ENCODE measurements at regions not wholly inside any gene's neighbourhood (a gene's known extent, or its start where the extent isn't known, plus 50 kb on each side); places are given as distances from the start of the nearest gene placed in this dataset.

DNA sequence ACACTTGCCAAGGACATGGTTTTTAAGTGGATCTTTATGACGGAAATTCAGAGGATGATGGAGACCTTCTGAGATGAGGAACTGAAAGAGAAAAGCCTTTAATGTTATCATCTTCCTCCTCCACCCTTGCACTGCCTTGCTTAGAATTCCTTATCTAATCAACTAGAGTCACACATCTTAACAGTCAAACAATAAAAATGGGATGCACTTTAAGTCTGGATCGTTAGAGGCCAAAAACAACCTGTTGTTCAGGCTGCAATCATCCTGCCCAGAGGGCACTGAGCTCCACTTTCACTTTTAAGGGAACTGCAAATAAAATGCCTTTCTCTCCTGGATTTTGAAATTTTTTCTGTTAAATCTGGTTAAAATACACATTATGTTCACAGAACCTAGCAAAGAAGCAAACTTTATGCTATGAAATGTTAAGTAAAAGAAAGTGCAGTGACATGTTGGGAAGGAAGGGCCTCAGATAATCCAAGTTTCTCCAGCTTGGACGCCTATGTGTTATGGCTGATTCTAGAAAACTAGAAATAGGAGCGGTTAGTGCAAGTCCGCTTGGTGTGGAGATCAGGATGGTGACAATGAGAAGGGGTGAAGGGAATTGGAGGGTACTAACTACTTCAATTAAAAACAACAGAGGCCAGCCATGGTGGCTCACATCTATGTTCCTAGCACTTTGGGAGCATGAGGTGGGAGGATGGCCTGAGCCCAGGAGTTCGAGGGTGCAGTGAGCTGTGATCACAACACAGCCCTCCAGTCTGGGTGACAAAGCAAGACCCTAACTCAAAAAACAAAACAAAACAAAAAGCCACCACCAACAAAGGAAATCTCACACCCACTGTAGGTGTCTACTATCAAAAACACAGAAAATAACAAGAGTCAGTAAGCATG, 66.4 kb upstream of the KIF13A start:
- H3K4me1 ChIP-seq (ENCODE audit: control insufficient read depth, insufficient read depth, low read length) = no peaks in the 10 kb centered on the region
- Mint-ChIP-seq H3K36me3 (no peaks in the 10 kb centered on the region), H3K27me3 (ENCODE audit: low read depth in 2 of 2) (peaks cover 0 to 6% of the 10 kb centered on the region in 2 donors), H3K27ac (no peak overlapping the region), H3K9me3 (no peaks in the 10 kb centered on the region), H3K4me1 (no peaks in the 10 kb centered on the region), H3K4me3 (no peak overlapping the region)
- H3K27me3 ChIP-seq (ENCODE audit: control insufficient read depth, insufficient read depth, low read length) = no peaks in the 10 kb centered on the region
- no peaks in the 10 kb centered on the region for H3K36me3 ChIP-seq (ENCODE audit: control insufficient read depth, insufficient read depth, low read length)
- H3K27ac ChIP-seq (ENCODE audit: low read length) = no peak overlapping the region
- DNase-seq = no peak
- no peaks in the 10 kb centered on the region for H3K9me3 ChIP-seq (ENCODE audit: control insufficient read depth, insufficient read depth, low read length)
- TF ChIP-seq, protein P1, sequence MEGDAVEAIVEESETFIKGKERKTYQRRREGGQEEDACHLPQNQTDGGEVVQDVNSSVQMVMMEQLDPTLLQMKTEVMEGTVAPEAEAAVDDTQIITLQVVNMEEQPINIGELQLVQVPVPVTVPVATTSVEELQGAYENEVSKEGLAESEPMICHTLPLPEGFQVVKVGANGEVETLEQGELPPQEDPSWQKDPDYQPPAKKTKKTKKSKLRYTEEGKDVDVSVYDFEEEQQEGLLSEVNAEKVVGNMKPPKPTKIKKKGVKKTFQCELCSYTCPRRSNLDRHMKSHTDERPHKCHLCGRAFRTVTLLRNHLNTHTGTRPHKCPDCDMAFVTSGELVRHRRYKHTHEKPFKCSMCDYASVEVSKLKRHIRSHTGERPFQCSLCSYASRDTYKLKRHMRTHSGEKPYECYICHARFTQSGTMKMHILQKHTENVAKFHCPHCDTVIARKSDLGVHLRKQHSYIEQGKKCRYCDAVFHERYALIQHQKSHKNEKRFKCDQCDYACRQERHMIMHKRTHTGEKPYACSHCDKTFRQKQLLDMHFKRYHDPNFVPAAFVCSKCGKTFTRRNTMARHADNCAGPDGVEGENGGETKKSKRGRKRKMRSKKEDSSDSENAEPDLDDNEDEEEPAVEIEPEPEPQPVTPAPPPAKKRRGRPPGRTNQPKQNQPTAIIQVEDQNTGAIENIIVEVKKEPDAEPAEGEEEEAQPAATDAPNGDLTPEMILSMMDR (IDR thresholded peaks at IDR 0.05) = no peak
- no peak overlapping the region for H3K4me3 ChIP-seq (ENCODE audit: low read length)
- no peak for ATAC-seq
- 76% methylated on average over 5 of the region's 6 CpGs for WGBS (ENCODE audit: insufficient coverage)
- intact Hi-C loops (cut with micrococcal nuclease) = no loop called here

DNA sequence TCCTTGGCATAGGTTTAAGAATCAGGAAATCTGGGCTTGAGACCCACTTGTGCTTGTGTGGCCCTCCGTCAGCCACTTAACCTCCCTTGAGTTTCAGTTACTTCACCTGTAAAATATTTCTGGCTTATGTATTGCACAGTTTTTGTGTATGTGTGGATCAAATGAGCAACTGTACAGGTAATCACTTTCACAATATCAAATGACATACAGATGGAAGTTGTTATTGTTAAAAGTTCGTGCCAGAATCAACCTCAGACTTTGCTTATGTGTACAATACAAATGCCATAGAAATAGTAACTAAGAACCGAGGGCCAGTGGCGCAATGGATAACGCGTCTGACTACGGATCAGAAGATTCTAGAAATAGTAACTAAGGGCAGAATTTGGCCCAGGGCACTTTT, 65.6 kb upstream of the KIF13A start:
- Histone ChIP-seq H3K27me3 (ENCODE audit: control insufficient read depth, insufficient read depth, low read length) (no peaks in the 10 kb centered on the region), H3K27ac (ENCODE audit: low read length) (no peak overlapping the region), H3K9me3 (ENCODE audit: control insufficient read depth, insufficient read depth, low read length) (no peaks in the 10 kb centered on the region), H3K4me3 (ENCODE audit: low read length) (no peak overlapping the region), H3K4me1 (ENCODE audit: control insufficient read depth, insufficient read depth, low read length) (no peaks in the 10 kb centered on the region), H3K36me3 (ENCODE audit: control insufficient read depth, insufficient read depth, low read length) (no peaks in the 10 kb centered on the region)
- intact Hi-C loops (cut with micrococcal nuclease) = no loop called here
- ATAC-seq (no peak), DNase-seq (no peak)
- Mint-ChIP-seq H3K36me3 (no peaks in the 10 kb centered on the region), H3K4me1 (no peaks in the 10 kb centered on the region), H3K9me3 (no peaks in the 10 kb centered on the region), H3K27me3 (ENCODE audit: low read depth in 2 of 2) (peaks cover 0 to 6% of the 10 kb centered on the region in 2 donors), H3K4me3 (no peak overlapping the region), H3K27ac (no peak overlapping the region)
- TF ChIP-seq, protein P1 (IDR thresholded peaks at IDR 0.05) = no peak
- 97% methylated on average over 7 of the region's 7 CpGs for WGBS (ENCODE audit: insufficient coverage)

DNA sequence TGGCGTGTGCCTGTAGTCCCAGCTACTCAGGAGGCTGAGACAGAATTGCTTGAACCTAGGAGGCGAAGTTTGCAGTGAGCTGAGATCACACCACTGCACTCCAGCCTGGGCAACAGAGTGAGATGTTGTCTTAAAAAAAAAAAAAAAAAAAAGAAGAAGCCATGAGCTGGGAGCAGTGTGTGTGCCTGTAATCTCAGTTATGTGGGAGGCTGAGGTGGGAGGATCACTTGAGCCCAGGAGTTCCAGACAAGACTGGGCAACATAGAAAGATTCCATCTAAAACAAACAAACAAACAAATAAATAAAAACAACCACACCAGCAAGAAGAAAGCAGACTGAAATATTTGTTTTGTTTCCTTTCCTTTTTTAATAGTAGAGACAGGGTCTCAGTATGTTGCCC, 62.2 kb upstream of the KIF13A start:
- H3K9me3 Mint-ChIP-seq = no peaks in the 10 kb centered on the region
- no peak overlapping the region for H3K4me3 ChIP-seq (ENCODE audit: low read length)
- H3K4me3 Mint-ChIP-seq = no peak overlapping the region
- DNase-seq (no peak), ATAC-seq (no peak)
- 92% methylated on average over 2 of the region's 2 CpGs for WGBS (ENCODE audit: insufficient coverage)
- H3K36me3 ChIP-seq (ENCODE audit: control insufficient read depth, insufficient read depth, low read length) = no peaks in the 10 kb centered on the region
- intact Hi-C loops (cut with micrococcal nuclease) = no loop called here
- TF ChIP-seq, protein P1 (IDR thresholded peaks at IDR 0.05) = no peak
- no peaks in the 10 kb centered on the region for H3K9me3 ChIP-seq (ENCODE audit: control insufficient read depth, insufficient read depth, low read length)
- H3K4me1 ChIP-seq (ENCODE audit: control insufficient read depth, insufficient read depth, low read length) = no peaks in the 10 kb centered on the region
- no peaks in the 10 kb centered on the region for H3K36me3 Mint-ChIP-seq
- no peak overlapping the region for H3K27ac Mint-ChIP-seq
- H3K27me3 ChIP-seq (ENCODE audit: control insufficient read depth, insufficient read depth, low read length) = no peaks in the 10 kb centered on the region
- H3K27me3 Mint-ChIP-seq (ENCODE audit: low read depth in 2 of 2) = no peaks in the 10 kb centered on the region
- H3K27ac ChIP-seq (ENCODE audit: low read length) = no peak overlapping the region
- no peaks in the 10 kb centered on the region for H3K4me1 Mint-ChIP-seq

Measured in natural killer cell (primary cell).